G401 (cell line): ENCODE measurements at regions not wholly inside any gene's neighbourhood (a gene's known extent, or its start where the extent isn't known, plus 50 kb on each side); places are given as distances from the start of the nearest gene placed in this dataset.

Source experiments
- DNase-seq: peaks from one replicate; pipeline ENCODE4 v3.0.0-alpha.2; 2015; ENCODE audit warnings: low spot score
- in situ Hi-C: cut with HindIII; loops from 2 replicates; pipeline ENCODE4 v1.10.0; 2016; ENCODE audit warnings: low sequenced_read_pairs, mixed read lengths

DNA sequence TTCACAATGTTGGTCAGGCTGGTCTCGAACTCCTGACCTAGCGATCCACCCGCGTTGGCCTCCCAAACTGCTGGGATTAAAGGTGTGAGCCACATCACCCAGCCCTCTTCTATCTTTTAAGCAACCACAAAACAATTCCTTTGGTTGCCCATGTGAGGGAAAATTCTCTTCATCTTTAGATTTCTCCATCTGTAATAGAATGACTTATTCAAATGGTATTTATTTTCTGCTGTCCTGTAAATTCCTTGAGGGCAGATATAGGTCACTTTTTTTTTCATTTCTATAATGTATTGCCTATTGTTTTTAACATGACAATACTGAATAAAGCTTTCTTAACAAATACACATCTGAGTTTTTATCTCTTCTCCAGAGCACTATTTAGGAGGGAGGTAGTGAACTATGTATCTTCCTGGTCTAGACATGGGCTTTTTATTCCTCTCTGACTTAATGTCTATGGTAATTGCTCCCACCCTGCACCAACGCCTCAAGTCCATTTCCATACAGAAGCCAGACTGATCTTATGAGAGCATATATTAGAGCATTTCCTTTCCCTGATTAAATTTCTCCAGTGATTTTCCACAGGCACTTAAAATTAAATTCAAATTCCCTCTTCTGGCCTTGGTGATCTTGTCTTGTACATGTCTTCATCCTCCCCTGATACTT is 595.6 kb downstream of the CAAP1 start:
- no peak for DNase-seq
- in situ Hi-C loops: no loop called here

DNA sequence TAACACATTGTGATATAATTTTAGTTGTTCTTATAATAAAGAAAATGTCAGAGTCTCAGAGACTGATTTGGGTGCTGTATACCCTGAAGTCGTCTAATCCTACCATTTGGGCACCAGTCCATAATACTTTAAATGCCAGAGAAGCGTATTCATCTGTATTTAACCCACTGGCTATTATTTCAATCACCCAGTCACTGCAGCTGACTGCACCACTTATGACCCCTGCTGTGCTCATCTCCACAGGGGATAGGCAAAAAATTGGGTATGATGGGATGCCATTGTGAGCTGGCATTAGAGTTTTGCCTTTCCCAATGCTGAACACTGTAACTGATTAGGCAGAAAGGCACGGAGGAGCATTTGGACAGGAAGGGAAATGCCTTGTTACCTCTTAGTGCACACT is 599.7 kb downstream of the CAAP1 start:
- in situ Hi-C loops: no loop called here
- no peak for DNase-seq

DNA sequence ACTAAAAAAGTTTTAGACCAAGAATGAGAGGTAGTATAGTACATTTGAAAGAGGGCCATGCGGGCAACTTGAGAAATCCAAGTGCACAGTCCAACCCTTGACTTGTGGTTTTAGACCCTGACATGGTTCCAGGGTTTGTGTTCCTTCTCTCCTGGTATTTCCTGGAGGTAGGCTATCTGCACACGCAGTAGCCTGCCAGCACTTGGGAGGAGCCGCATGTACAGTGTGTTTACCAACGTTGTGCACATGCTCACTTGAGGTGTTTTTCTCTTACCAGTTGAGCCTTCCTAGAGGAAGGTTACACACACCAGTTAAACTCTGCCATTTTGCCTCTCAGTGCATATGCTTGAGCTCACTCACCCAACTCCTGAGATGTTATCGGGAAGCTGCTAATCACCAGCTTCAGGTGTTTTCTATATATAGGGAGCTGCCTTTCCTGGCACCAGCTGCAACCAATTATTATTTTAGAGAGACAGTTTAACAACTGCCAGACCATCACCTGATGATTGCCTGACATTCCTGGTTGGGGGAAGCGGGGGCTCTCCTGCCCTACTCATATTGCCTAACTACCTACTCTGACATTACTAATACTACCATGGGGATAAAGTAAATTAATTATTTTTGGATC is 593.4 kb upstream of the TUSC1 start:
- DNase-seq: no peak
- in situ Hi-C loops: no loop called here

DNA sequence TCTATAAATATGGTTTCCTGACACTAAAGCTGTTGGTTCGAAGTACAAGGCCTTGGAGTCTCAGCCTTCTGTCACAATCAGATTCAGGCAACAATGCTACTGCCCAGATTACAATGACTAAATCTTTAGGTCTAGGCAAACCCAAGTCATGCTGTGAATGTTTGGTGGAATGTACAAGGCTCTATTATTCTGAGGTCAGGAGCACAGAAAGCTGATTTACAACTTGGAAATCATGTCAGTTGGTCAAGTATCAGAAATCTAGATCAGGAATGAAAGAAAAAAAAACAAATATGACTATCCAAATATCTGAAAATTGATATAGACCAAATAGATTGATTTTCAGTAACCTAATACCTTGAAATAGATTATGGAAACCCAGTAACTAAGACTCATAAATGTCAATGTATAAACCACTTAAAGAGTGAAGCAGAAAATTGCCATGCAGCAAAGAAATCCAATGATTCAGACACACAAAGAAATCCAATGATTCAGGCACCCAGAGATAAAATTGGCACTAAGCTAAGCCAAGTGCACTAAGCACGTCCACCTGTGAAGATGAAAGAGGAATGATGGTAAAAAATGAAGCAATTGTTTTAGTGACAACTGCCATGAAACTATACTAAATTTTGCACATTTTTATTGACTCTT is 588.0 kb upstream of the TUSC1 start:
- in situ Hi-C loops: no loop called here
- no peak for DNase-seq

DNA sequence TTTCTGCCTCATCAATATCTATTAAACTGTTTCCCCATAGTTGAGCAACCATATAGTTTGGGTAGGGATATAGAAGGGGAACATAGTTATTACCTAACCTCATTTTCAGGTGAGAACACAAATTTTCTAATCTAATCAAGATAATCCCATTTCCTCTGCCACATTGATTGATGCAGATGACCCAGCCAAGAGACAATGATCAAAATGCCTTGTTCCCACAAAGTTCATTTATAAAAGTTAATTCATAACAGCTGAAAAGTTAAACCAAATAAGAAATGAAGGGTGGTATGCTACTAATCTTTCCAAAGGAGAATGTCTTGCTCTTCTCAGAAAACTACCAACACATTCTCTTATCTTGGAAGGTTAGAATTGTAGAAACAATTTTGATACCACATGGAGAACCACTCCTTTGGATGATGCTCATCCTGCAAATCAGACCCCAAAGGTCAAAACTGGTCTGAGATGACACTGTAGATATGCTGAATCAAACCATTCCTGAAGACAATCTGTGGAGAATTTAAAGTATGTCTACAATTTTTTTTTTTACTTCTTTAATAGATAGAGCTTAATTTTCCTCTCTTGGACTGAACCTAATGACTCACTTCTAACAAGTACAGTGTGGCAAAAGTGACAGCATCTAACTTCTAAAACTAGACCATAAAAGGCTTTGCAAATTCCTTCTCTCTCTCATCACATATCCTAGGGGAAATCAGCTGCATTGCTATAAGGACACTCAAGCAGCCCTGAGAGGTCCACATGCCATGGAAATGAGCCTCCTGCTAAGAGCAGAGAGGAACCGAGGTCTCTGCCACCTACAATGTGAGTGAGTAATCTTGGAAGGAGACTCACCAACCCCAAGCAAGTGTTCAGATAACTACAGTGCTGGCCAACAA is 586.7 kb upstream of the TUSC1 start:
- in situ Hi-C loops: no loop called here
- no peak for DNase-seq

DNA sequence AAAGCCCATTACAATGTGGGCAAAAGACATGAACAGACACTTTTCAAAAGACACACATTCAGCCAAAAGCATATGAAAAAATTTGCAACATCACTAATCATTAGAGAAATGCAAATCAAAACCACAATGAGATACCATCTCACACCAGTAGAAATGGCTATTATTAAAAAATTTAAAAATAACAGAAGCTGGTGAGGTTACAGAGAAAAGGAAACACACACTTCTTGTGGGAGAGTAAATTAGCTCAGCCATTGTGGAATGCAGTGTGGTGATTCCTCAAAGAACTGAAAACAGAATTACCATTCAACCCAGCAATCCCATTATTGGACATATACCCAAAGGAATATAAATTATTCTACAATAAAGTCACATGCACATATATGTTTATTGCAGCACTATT is 585.2 kb upstream of the TUSC1 start:
- no peak for DNase-seq
- in situ Hi-C loops: no loop called here

DNA sequence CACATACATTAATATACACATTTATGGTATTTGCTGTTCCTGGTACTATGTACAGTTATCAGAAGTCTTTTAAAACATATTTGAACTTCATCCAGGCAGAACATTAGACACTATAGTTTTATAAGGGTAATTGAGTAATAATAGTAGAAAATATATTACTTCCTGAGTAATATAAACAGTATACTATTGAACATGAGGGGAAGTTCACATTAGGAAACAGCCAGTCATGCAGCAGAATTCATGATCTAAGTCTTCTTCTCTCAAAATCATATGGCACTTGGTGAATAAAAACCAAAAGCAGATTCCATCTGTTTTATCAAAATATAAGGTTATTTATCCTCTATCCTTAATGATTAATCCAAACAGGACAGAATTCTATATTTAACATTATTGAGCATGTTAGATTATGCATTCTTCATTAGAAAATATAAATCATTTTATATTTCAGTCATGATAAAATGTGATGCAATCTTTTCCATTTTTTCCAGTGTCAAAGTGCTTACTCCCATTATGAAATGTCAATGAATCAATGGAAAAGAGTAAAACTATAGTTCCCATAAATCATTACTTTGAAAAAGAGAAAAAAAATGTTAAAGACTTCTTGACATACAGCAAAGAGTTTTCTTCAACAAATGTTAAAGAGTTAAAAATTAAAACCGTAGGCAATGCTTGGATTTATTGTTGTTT is 584.3 kb upstream of the TUSC1 start:
- DNase-seq: no peak
- in situ Hi-C loops: no loop called here

DNA sequence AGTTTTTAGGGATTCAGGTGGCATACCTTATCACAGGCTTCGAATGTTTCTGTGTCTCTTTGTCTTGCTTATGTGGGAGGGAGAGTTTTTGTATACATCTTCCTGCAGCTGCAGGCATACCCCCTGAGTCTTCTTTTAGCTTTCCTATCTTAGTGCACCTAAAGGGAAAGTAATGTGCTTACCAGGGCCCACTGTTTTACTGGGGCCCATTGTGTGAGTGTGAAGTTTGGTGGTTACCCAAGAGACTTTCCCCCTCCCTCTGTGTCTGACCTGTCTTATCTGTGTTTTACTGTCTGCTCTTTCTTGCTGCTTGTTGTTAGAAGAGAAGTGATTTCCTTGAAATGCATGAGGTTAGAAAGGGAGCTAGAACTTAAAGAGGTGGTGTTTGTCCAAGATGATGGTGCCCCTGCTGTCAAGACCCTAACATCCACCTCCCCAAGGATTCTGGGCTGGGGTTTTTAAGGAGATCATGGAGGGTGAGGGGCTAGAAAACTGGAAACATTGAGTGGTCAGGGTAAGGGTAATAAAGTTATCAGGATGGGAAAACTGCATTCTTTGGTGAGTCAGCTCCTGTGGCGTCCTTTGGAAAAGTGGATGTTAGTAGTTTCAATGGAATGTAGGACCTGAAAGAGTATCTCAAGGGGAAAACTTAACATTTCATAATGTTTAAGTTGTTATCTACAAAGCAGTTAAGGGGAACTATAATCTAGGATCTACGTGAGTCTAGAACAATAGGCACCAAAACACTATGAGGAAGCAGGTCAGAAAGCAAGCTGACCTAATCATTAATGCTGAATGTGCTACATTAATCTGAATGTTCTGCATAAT is 583.5 kb upstream of the TUSC1 start:
- in situ Hi-C loops: no loop called here
- no peak for DNase-seq

DNA sequence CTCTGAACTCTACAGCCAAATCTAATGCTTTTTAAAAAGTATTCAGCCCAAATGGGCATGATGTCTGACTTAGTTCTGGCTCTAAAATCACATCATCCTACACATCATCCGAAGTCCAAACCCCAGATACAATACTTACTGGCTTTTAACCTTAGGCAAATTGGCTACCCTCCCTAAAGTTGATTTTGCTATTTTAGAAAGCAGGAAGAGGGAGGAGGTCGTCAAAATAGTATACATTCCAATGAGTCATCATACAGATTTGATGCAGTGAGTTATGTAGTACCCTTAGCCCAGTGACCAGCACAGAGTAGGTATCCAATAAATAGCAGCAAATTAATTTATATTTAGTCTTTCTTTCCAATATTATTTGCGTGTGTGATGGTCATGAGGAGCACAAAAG is 582.0 kb upstream of the TUSC1 start:
- no peak for DNase-seq
- in situ Hi-C loops: no loop called here

DNA sequence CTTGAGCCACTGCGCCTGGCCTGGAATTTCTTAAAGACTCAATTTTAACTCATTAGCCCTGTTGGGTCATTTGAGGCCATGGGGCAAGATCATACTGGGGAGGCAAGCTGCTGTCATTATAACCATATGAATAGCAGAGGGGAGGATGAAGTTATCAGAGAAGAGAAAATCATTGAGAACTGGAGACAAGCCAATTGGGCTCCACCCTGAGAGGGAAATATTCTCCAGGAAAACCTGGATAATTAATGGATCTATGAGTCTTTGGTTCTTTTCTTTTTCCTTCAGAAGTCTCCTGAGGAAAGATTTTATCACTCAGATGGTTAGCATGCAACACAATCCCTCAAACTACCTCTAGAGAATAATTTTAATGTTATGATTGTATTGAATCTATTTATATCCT is 569.6 kb upstream of the TUSC1 start:
- DNase-seq: no peak
- in situ Hi-C loops: no loop called here

DNA sequence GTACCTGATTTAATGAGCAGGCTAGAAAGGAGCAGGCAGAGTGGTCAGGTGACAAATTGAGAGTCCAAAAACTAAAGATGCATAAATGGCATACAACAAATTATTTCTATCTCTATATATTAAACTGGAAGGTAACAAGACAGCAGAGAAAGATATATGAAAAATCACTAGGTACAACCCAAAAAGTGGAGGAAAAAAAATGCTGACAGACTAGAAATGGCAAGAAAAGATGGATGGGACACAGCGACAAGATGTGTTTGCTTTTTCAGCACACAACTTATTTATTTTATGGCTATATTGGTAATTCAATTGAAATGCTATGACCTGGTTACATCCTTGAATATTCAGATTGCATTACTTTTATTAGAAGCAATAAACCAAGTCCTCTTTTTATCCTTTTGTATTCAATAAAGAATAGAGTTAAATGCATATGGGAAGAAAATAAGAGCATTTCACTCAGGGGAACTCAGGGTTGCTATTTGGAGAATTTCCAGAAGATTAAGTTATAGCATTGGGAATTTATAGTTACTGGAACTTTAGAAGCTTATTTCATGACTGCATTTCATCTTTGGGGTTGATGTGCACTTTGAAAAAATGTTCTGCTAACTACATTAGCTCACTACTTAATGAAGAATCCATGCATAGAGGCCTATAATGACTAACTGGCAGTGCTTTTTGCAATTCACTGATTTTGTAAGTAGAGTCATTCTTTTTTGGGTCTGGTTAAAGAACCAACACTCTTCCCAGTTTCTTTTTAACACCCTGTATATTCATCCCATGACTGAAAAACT is 566.6 kb upstream of the TUSC1 start:
- DNase-seq: no peak
- in situ Hi-C loops: no loop called here

DNA sequence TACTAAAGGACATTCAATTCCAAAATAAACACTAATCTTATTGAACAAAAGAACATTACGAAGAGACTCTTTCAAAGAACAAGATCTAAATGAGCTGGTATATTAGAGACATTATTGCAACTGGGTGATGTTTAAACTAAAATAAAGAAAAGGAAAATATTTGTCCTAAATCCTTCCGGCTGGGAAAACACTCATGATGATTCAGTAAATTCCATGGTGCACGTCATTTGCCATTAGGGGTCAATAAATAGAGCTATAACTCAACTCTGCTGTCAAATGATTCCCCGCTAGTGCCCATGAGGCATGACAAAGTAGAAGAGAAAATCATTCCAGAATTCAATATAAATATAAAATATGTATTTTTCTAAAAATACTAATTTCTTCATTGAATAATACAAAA is 565.5 kb upstream of the TUSC1 start:
- in situ Hi-C loops: no loop called here

DNA sequence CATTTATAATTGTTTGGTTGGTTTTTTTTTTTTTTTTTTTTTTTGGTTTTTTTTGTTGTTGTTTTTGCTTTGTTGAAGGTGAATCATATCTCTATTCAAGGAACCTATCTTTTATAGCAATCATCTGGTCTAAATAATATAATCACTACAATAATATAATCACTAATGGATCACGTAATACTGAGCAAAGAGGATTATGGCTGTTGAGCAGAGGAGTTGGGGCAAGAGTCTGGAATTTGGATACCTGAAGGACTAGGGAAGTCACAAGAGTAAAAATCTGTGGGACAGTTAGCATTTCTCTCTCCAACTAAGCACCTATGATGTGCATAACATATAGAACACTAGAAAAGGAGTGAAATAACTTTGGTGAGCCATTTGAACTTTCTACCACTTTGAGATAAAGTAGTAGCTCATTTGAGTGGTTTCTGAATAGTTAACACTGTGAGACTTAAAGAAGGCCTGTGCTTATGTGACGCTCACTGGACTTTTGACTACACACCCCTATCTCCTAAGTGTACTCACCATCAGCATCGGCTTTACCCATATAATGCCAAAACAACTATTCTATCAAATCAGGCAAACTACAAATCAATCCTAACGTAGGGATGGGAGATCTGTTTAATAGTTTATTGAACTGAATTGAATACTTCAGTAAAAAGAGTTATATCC is 564.9 kb upstream of the TUSC1 start:
- in situ Hi-C loops: no loop called here
- no peak for DNase-seq

More for the DNA sequence above, 565.5 kb upstream of the TUSC1 start:
- no peak for DNase-seq

DNA sequence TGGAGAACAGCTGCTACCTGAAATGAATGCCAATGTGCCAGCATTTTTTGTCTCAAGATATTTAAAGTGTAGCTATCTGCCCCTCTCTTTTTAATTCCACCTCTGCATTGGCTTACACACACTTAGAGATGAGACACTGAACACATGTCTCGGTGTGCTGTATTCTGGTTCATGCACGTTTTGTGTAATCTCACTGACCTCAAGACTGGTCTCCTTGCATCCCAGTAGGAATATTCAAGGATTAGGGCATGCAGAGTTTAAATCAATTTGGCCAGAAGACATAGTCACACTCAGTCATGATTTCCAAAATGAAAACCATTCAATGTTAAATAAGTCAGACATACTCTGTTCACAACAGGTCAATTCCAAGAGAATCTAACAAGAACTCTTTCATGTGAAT is 561.8 kb upstream of the TUSC1 start:
- in situ Hi-C loops: no loop called here
- no peak for DNase-seq

DNA sequence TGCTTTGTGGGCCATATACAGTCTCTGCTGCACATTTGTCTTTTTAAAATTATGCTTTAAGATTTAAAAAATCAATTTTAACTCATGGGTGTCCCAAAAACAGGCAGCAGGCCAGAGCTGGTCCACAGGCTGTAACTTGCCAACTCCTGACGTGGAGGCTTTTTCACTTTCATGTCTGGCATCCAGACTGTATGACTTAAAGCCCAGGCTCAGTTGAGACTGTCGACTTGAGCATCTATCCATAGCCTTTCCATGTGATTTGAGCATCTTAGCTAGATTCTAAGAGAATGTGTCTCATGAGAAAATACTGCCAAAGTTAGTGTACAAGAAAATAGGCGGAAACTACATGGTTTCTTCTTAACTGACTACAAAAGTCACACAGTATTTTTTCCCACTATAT is 559.0 kb upstream of the TUSC1 start:
- in situ Hi-C loops: no loop called here
- no peak for DNase-seq

DNA sequence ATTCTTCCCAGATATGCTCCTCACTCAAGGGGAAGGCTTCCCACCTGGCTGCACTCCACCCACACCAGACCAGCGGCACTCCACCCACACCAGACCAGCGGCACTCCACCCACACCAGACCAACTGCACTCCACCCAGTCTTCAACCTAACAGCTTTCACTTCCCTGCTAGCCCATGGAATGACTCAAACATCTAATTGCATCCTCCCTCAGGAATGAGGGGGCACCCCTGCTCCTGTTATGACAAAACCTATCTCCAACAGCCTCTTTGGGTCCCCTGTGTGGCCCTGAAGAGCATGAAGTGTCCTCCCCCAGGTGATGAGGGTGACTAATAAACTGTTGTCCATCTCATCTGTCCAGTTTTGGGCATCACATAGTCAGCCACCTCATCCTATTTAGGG is 556.6 kb upstream of the TUSC1 start:
- no peak for DNase-seq
- in situ Hi-C loops: no loop called here

DNA sequence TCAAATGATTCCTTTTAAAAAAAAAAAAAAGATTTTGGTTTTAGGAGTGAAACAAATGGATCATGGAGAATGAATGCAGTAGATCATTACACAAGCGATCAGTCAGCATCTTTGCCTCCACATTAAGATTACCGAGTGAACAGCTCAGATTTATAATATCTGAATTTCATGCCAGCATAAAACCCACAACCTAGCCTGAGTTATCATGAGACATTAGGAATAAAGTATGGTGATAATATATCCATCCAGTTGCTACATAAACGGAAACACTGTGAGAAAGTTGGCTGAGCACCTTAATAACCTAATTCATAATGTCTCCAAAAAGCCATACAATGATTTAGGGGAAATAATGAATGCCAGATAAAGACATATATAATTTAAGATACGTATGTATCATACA is 553.1 kb upstream of the TUSC1 start:
- DNase-seq: no peak
- in situ Hi-C loops: no loop called here
